GM12878 (cell line): ENCODE measurements at regions not wholly inside any gene's neighbourhood (a gene's known extent, or its start where the extent isn't known, plus 50 kb on each side); places are given as distances from the start of the nearest gene placed in this dataset.

Experiments used
- MTA2 ChIP-seq: fragments of 450-650 bp; IDR thresholded peaks from 2 replicates; pipeline ENCODE4 v1.6.1; 2016; ENCODE audit warnings: low read depth, mild to moderate bottlenecking, moderate library complexity
- POU2F2 ChIP-seq: IDR thresholded peaks from 3 replicates; pipeline ENCODE4 v1.6.1; 2011; ENCODE audit warnings: low read depth, mild to moderate bottlenecking, low read length, borderline replicate concordance
- RCOR1 ChIP-seq: conservative IDR thresholded peaks from 2 replicates; pipeline ENCODE4 v1.6.1; 2012; ENCODE audit warnings: low read depth, low read length, improper control_type of control experiment
- ZNF687 ChIP-seq: fragments of 450-650 bp; IDR thresholded peaks from 2 replicates; pipeline ENCODE4 v1.6.1; 2017; ENCODE audit warnings: mild to moderate bottlenecking, moderate library complexity
- TF ChIP-seq, protein P1 (sequence below): fragments of 450-650 bp; IDR thresholded peaks from 2 replicates; pipeline ENCODE4 v1.6.1; 2016; ENCODE audit warnings: mild to moderate bottlenecking

DNA sequence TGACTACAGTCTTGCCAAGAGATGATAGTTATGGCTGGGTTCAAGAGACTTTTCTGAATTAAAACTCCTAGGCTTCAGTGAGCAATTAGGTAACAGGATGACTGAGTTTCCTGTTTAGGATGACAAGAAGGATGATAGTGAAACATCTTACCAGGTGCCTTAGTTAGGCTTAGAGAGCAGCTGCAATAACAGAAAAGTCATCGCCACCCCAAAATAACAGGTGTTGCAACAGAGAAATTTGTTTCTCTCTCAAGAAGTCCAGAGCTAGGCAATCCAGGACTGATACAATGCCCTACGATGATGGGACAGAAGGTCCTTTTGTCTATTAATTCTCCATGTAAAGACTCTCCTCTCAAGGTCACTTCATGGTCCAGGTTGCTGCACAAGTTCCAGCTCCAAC is 361.8 kb downstream of the CAAP1 start:
- TF ChIP-seq MTA2, result no peak
- no peak for TF ChIP-seq ZNF687
- TF ChIP-seq POU2F2, result no peak
- TF ChIP-seq, protein P1, sequence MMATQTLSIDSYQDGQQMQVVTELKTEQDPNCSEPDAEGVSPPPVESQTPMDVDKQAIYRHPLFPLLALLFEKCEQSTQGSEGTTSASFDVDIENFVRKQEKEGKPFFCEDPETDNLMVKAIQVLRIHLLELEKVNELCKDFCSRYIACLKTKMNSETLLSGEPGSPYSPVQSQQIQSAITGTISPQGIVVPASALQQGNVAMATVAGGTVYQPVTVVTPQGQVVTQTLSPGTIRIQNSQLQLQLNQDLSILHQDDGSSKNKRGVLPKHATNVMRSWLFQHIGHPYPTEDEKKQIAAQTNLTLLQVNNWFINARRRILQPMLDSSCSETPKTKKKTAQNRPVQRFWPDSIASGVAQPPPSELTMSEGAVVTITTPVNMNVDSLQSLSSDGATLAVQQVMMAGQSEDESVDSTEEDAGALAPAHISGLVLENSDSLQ, result no peak
- TF ChIP-seq RCOR1, result no peak
